ENCODE measurements at regions not wholly inside any gene's neighbourhood (a gene's known extent, or its start where the extent isn't known, plus 50 kb on each side); places are given as distances from the start of the nearest gene placed in this dataset.

- peak; percentile 78 for DNase-seq (ENCODE audit: low read depth)
Measured at GRCh38 chr6:16851044-16851540, 89.8 kb upstream of the ATXN1 start.

DNA sequence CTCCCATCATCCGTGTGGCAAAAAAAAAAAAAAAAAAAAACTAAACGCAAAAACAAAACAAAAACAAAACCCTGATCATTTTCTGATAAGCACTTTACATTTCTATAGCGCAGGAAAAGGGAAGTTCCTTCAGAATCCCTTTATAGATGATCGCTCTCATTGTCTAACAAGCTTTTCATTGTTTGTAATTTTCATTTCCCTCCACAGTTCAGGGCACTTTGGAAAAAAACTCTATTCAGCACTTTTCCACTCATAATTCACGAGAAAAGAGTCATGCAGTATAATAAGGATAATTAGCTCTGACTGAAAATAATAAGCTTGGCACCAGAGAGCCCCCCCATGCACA, 89.4 kb upstream of the ATXN1 start:
- no peak for DNase-seq (ENCODE audit: low read depth)

GRCh38 chr6:16849988-16850680, 88.9 kb upstream of the ATXN1 start:
- no peak for DNase-seq (ENCODE audit: low read depth)

DNA sequence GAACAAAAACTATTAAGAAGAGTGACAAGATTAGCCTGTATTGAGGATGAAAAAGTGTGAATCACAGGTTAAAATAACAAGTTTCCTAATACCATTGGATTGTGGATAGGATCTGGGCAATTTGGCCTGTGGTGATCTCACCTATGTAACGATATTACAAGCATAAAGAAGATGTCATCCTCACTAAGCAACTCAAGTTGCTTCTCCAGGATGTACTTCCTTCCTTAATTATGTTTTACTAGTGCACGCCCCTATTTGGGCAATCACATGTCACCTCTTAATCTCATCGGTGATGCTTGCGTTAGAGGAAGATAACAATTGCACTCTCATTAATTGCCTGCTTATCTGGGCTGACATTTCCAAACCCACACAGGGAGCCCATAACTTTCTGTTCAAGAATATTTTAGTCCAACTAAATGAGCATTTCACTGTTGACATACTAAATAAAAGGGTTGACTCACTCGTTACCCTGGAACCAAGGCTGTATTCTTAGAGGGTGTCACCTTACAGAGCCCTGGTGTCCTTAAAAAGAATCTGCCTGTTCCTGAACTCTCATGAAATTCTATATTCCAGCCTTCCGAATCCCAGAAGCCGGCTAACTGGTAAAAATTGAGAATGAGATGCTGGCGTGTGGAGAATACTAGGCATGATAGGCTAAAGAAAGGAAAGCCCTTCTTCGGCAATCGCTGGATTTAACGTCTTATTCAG, 88.2 kb upstream of the ATXN1 start:
- DNase-seq (ENCODE audit: low read depth), result peak; percentile 91

DNA sequence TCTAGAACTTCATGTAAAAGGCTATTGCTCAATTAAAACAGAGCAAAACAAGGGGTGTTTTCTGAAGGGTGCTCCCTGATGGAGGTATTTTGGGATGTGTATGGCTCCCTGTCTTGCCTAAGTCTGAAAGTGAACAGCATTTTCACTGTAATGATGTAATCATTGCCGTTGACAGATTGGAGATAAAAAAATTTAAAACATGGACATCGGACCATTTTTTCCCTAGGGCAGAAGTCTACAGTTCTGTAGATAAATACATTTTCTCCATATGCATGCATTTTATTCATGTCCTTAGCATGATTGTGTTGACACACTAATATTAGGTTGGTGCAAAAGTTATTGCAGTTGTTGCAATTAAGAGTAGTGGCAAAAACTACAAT, 85.1 kb upstream of the ATXN1 start:
- DNase-seq (ENCODE audit: low read depth), result no peak

- no peak for DNase-seq (ENCODE audit: low read depth)
Measured at GRCh38 chr6:16844183-16844582, 82.9 kb upstream of the ATXN1 start.

GRCh38 chr6:16842676-16843075, 81.4 kb upstream of the ATXN1 start:
- DNase-seq (ENCODE audit: low read depth), result no peak

DNA sequence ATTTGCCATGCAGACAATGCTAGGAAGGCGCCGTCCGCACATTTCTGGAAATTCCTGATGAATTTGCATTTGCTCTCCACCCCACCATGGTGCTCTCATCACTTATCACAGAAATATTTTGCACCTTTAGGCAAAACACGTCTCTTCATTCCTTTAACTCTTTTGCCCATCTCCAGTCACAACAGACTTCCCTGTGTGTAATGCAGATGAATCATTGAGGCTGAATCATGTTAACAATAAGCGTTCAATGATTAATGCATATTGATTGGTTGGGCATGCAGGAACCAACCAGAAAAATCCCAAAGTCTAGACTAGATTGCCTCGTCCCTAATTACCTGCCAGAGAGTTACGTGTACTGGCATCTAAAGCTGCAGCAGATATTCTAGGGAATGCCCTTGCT, 80.0 kb upstream of the ATXN1 start:
- DNase-seq (ENCODE audit: low read depth), result no peak

- DNase-seq (ENCODE audit: low read depth), result no peak
Measured at GRCh38 chr6:16840725-16841124, 79.5 kb upstream of the ATXN1 start.

GRCh38 chr6:16840291-16840690, 79.0 kb upstream of the ATXN1 start:
- peak; percentile 29 for DNase-seq (ENCODE audit: low read depth)

DNA sequence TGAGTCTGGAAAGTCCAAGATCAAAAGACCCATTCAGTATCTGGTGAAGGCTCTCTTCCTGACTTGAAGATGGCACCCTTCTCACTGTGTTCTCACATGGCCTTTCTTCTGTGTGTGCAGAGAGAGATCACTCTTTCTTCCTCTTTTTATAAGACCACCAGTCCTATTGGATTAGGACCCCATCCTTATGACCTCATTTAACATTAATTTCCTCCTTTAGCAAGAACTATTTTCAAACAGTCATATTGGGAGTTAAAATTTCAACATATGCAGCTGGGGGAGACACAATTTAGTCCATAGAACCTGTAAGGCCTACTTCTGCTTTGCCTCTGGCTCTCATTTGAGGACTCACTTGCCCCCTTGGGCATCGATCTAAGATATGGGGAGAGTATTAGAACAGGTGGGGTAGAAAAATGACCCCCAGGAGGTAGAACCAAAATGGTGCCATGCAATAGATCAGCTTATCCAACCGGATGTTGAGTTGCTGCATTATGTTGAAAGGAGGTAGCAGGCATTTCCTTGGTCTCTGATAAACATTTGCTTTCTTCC, 78.4 kb upstream of the ATXN1 start:
- DNase-seq (ENCODE audit: low read depth), result no peak

GRCh38 chr6:16837217-16837972, 76.1 kb upstream of the ATXN1 start:
- no peak for DNase-seq (ENCODE audit: low read depth)

DNA sequence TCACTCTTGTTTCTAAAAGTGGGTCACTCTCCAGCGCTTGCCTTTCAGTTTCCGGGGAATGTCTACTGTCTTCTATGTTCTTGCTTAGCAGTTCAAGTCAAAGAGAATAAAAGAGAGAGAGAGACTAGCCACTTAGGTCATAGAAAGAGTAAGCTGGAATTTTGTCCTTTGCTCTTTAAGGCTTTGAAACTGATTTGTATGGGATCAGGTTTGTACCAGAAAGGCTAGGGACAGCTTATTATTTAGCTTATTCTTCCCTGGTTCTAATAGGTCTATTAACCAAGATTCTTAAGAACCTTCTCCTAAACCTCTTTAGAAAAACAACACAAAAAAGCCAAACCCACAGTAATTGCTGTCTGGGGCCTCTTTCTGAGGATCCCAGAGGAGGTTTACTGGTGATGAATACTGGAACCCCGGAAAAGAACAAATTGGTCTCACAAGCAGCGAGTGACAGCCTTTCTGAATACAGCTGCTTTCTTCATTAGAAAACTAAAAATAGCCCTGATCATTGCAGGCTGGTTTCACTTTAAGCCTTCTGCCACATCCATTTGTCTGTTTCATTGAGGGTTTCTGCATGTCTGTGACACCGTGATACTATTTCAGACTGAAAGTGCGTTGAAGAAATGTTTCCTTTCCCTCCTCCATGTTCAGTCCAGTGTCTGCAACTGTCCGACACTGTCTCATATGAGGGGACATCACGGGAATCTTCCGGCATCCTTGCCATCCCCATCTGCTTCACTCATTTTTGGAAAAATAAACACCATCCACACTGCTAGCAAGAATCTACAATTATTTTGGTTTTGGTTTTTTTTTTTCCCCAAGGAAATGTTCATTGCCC, 75.1 kb upstream of the ATXN1 start:
- DNase-seq (ENCODE audit: low read depth), result peak; percentile 60

DNA sequence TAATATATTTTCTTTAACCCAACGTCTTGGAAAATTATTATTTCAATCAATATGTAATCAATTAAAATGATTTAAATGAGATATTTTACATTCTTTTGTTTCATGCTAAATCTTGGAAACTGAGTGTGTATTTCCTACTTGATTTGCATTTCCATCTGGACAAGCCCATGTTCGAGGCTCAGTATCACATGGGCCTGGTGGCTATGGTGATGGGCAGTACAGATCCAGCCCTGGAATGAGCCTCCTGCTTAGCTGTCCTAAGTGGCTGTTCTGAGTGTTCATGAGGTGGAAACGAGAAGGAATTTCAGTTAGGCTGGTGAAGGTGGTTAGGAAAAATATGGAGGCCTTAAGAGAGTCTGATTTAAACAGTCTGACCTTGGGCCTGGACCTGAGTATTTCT, 73.0 kb upstream of the ATXN1 start:
- DNase-seq (ENCODE audit: low read depth), result no peak

DNA sequence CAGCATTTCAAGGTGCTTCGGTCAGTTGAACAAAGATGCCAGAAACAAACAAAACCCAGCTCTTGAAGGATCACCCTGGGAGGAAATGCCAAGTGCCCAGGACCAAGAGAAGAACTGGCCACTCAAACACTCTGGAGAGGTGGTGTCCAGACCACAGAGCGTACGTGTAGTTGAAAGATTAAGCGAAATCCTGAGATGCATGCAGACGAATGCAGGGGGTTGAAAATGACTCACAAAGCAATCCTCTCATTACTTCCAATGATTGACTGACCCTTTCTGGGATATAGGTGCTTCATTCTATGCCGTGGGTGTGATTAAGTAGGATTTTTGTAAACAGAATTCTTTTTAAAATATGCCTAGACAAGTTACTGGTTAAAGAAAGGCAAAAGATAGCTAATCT, 71.5 kb upstream of the ATXN1 start:
- DNase-seq (ENCODE audit: low read depth), result no peak

- DNase-seq (ENCODE audit: low read depth), result no peak
Measured at GRCh38 chr6:16832043-16832567, 70.8 kb upstream of the ATXN1 start.

DNA sequence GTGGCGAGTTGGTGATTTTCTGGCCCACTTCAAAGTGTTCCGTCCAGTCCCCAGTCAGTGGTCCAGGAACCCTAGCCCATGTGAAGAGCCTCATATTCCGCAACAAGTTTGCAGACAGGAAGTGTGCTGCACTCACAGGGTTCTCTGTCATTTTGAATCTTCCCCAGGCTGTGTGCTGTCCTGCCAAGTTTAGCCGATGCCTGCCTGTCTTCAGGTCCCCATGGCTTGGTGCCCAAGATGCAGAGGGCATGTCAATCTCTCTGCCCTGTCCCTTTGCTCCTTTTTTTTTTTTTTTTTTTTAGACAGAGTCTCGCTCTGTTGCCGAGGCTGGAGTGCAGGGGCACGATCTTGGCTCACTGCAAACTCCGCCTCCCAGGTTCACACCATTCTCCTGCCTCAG, 69.9 kb upstream of the ATXN1 start:
- DNase-seq (ENCODE audit: low read depth), result no peak

DNA sequence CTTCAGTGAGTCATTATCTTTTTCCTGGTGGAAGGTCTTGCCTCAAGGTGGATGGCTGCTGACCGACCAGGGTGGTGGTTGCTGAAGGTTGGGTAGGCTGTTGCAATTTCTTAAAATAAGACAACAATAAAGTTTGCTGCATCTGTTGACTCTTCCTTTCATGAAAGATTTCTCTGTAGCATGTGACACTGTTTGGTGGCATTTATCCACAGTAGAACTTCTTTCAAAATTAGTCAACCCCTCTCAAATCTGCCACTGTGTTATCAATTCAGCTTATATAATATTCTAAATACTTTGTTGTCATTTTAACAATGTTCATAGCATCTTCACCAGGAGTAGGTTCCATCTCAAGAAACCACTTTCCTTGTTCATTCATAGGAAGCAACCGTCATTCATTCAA, 66.8 kb upstream of the ATXN1 start:
- DNase-seq (ENCODE audit: low read depth), result no peak

GRCh38 chr6:16827627-16828026, 66.4 kb upstream of the ATXN1 start:
- no peak for DNase-seq (ENCODE audit: low read depth)

DNA sequence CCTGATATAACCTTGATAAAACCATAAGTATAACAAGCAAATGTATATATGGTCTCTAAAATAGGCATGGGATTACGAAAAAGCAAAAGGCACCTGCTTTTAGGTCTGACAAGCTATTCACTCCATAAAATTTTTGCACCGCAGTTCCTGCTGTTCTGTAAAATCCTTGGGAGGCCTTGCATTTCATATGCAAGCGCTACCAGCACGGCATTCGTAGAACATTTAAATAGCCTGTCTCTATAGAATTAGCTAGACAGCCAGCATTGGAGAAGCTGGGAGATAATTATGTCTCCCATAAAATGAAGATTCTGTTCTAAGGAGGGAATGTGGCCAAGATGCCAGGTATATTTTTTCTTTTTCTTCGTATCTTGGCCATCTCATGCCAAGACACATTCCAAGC, 64.5 kb upstream of the ATXN1 start:
- no peak for DNase-seq (ENCODE audit: low read depth)

- no peak for DNase-seq (ENCODE audit: low read depth)
Measured at GRCh38 chr6:16824845-16825685, 63.8 kb upstream of the ATXN1 start.
